Heart left ventricle (tissue), 16 donors: ENCODE measurements at regions not wholly inside any gene's neighbourhood (a gene's known extent, or its start where the extent isn't known, plus 50 kb on each side); places are given as distances from the start of the nearest gene placed in this dataset.

ENCODE experiments used
- ATAC-seq, 4 donors: fragments of 200-7000 bp; cut with Tn5 transposase; one replicate each; pipeline ENCODE4 v1.9.1; 2020 to 2022; ENCODE audit warnings: moderate library complexity in 4 of 4, mild to moderate bottlenecking in 3 of 4, moderate number of reproducible peaks in 1 of 4
- DNase-seq, 5 donors: peaks; one replicate each; pipeline ENCODE4 v3.0.0-alpha.2; 2020
- H3K27ac ChIP-seq, 12 donors: fragments of 200-600 bp; sonication (generic) in 4 of 12; one replicate each; pipeline versions ENCODE4 v1.5.0 to v1.8.0; 2016 to 2022; ENCODE audit warnings: mild to moderate bottlenecking in 2 of 12
- H3K27me3 ChIP-seq, 9 donors: fragments of 200-600 bp; sonication (generic) in 2 of 9; one replicate each; pipeline versions ENCODE4 v1.5.1 to v1.8.0; 2016 to 2022; ENCODE audit warnings: mild to moderate bottlenecking in 3 of 9
- H3K36me3 ChIP-seq, 9 donors: fragments of 200-600 bp; sonication (generic) in 2 of 9; one replicate each; pipeline versions ENCODE4 v1.5.0 to v1.8.0; 2018 to 2022; ENCODE audit warnings: mild to moderate bottlenecking in 2 of 9
- H3K4me1 ChIP-seq, 12 donors: fragments of 200-600 bp; sonication (generic) in 4 of 12; one replicate each; pipeline versions ENCODE4 v1.5.0 to v1.8.0; 2016 to 2022; ENCODE audit warnings: mild to moderate bottlenecking in 3 of 12
- H3K4me3 ChIP-seq, 12 donors: fragments of 200-600 bp; sonication (generic) in 4 of 12; one replicate each; pipeline versions ENCODE4 v1.5.0 to v1.8.0; 2017 to 2022; ENCODE audit warnings: mild to moderate bottlenecking in 9 of 12, moderate library complexity in 4 of 12
- H3K9me3 ChIP-seq, 12 donors: fragments of 200-600 bp; sonication (generic) in 4 of 12; one replicate each; pipeline versions ENCODE4 v1.5.0 to v1.8.0; 2016 to 2022; ENCODE audit warnings: mild to moderate bottlenecking in 1 of 12
- POLR2A ChIP-seq, 2 donors: fragments of 450-650 bp; IDR thresholded peaks; one replicate each; pipeline ENCODE4 v1.6.1; 2017; ENCODE audit warnings: antibody characterized with exemption in 2 of 2, mild to moderate bottlenecking in 2 of 2, moderate library complexity in 2 of 2
- WGBS, 4 donors: extraction: QIAGEN DNeasy Blood & Tissue Kit in 2 of 4; methylation state at CpG; one replicate each; pipeline versions ENCODE4 v1.1.5 to v1.1.7; 2013 to 2018; 5-methylcytosine and 5-hydroxymethylcytosine counted together
- intact Hi-C, 10 donors: fragments of 100-400 bp; cut with DNase I; formaldehyde crosslinking; loops; one replicate each; pipeline versions ENCODE4 v1.11.1 to v1.14.2; 2022
- TF ChIP-seq, protein P1 (sequence below), 12 donors: fragments of 200-600 bp; sonication (generic) in 4 of 12; IDR thresholded peaks; one replicate each; pipeline versions ENCODE4 v1.5.0 to v1.8.0; 2018 to 2022; ENCODE audit warnings: antibody characterized with exemption in 12 of 12, mild to moderate bottlenecking in 5 of 12
- donor health status: ischemic (EF 13 %, LVEDD 7.1; RV severe dilation, severe dysfunction).
- donor health status: healthy with polysubstance abuse.
- donor health status: DM: no; HTN: yes; CAD: no.
- donor health status: DM: no; HTN: no; CAD: no.
- donor health status: ischemic (EF 25% LVEDD 6.9; RV normal size, moderate dysfunction).
- donor health status: ischemic (EF 25% LVEDD 5.7; RV mildly dilated, moderate dysfunction).
- donor health status: healthy.
- donor health status: DM: yes; HTN: yes; CAD: no.
- donor health status: ischemic (EF 35%, LVEDD 5.7; RV mildly dilated, moderate dysfunction).
- donor health status: nonischemic (EF 11% LVEDD 7.7; RV severe dilation, severe dysfunction).
- donor health status: DM: yes; HTN: yes; CAD: no.
- donor health status: PGD.
- donor health status: ischemic (EF 29% LVEDD 5.4; RV normal size, mild dysfunction).
- donor health status: nonischemic (EF 23%, LVEDD 6.1; RV moderate dilation, normal function).

DNA sequence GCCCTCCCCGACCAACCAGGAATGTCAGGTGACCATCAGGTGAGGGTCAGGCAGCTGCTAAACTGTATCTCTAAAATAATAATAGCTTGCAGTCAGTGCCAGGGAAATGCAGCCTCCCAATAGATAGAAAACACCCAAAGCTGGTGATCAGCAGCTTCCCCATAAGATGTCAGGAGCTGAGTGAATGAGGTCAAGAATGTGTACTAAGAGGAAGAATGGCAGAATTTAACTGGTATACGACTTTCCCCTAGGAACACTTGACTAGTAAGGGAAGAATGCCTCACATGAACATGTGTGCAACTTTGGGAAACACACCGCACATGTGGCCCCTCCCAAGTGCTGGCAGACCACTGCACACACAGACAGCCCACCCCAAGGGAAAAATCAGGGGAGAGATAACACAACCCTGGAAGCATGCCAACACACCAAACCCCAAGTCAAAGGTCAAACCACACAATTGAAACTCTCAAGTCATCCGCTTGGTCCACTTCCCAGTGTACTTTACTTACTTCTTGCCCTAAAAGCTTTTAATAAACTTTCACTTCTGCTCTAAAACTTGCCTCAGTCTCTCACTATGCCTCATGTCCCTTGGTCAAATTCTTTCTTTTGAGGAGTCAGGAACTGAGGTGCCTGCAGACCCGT lies 806.5 kb downstream of the OTOL1 start:
- Histone ChIP-seq H3K4me3 (no peak overlapping the region), H3K9me3 (no peaks in the 10 kb centered on the region), H3K4me1 (no peaks in the 10 kb centered on the region), H3K27ac (no peak overlapping the region), H3K27me3 (no peaks in the 10 kb centered on the region), H3K36me3 (no peaks in the 10 kb centered on the region)
- DNase-seq (no peak), ATAC-seq (no peak)
- TF ChIP-seq, protein P1, sequence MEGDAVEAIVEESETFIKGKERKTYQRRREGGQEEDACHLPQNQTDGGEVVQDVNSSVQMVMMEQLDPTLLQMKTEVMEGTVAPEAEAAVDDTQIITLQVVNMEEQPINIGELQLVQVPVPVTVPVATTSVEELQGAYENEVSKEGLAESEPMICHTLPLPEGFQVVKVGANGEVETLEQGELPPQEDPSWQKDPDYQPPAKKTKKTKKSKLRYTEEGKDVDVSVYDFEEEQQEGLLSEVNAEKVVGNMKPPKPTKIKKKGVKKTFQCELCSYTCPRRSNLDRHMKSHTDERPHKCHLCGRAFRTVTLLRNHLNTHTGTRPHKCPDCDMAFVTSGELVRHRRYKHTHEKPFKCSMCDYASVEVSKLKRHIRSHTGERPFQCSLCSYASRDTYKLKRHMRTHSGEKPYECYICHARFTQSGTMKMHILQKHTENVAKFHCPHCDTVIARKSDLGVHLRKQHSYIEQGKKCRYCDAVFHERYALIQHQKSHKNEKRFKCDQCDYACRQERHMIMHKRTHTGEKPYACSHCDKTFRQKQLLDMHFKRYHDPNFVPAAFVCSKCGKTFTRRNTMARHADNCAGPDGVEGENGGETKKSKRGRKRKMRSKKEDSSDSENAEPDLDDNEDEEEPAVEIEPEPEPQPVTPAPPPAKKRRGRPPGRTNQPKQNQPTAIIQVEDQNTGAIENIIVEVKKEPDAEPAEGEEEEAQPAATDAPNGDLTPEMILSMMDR (IDR thresholded peaks at IDR 0.05) = no peak
- no peak for TF ChIP-seq POLR2A (IDR thresholded peaks at IDR 0.05)
- intact Hi-C loops = no loop called here
- WGBS, 4 donors = 72 to 74% (median 73%) methylated on average over 5 of the region's 5 CpGs

DNA sequence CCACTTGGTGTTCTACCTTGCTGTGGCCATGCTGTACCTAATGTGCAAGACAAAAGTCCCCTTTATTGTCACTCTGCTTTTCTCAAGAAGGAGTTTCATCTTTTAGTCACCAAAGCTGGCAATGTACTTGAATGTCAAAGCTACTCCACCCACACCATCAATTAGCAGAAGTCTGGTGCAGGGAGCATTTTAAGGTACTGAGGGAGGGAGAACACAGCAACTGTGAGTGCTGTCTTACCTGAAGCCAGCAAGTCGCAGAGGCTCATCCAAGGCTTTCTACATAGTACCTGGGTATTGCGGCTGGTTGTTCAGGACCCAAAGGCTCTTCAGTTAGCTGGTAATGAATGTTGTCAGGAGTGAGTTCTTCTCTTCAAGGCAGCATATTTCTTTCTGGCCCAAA lies 820.4 kb downstream of the OTOL1 start:
- 96 to 100% (median 99%) methylated on average over 2 of the region's 2 CpGs for WGBS, 4 donors
- H3K36me3 ChIP-seq = no peaks in the 10 kb centered on the region
- H3K4me3 ChIP-seq = no peak overlapping the region
- DNase-seq = no peak
- H3K27me3 ChIP-seq = no peaks in the 10 kb centered on the region
- ATAC-seq = no peak
- TF ChIP-seq, protein P1 (IDR thresholded peaks at IDR 0.05) = no peak
- no peak for TF ChIP-seq POLR2A (IDR thresholded peaks at IDR 0.05)
- no peak overlapping the region for H3K27ac ChIP-seq
- intact Hi-C loops = no loop called here
- H3K9me3 ChIP-seq = peaks cover 0 to 4% (median 0%) of the 10 kb centered on the region in 12 donors
- no peaks in the 10 kb centered on the region for H3K4me1 ChIP-seq

GRCh38 chr3:162328649-162329048 lies 832.0 kb downstream of the OTOL1 start:
- Histone ChIP-seq H3K9me3 (peaks cover 0 to 11% (median 0%) of the 10 kb centered on the region in 12 donors), H3K36me3 (no peaks in the 10 kb centered on the region), H3K27me3 (no peaks in the 10 kb centered on the region), H3K4me1 (no peaks in the 10 kb centered on the region), H3K4me3 (no peak overlapping the region), H3K27ac (no peak overlapping the region)
- TF ChIP-seq, protein P1 (IDR thresholded peaks at IDR 0.05) = no peak
- TF ChIP-seq POLR2A (IDR thresholded peaks at IDR 0.05) = no peak
- no peak for ATAC-seq
- intact Hi-C loops = no loop called here
- no peak for DNase-seq
- WGBS, 4 donors = 86 to 95% (median 90%) methylated on average over 1 of the region's 1 CpG

DNA sequence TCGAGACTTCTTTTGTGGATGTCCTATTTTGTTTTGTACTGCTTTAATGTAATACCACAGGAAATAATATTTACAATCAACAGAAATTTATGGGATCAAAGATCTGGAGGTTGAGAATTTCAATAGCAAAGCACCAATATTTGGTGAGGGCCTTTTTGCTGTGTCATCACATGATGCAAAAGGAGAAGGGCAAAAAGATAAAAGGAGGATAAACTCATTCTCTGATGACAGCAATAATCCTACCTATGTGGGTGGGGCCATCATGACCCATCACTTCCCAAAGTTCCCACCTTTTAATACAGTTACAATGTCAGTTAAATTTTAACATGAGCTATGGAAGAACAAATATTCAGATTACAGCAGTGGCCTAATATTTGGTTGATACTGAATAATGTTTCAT lies 832.9 kb downstream of the OTOL1 start:
- no peaks in the 10 kb centered on the region for H3K27me3 ChIP-seq
- peaks cover 0 to 11% (median 2%) of the 10 kb centered on the region in 12 donors for H3K9me3 ChIP-seq
- H3K4me1 ChIP-seq = no peaks in the 10 kb centered on the region
- H3K27ac ChIP-seq = no peak overlapping the region
- WGBS, 4 donors = 81 to 93% (median 83%) methylated on average over 1 of the region's 1 CpG
- TF ChIP-seq POLR2A (IDR thresholded peaks at IDR 0.05) = no peak
- TF ChIP-seq, protein P1 (IDR thresholded peaks at IDR 0.05) = no peak
- no peak for ATAC-seq
- no peak overlapping the region for H3K4me3 ChIP-seq
- intact Hi-C loops = no loop called here
- no peaks in the 10 kb centered on the region for H3K36me3 ChIP-seq
- DNase-seq = no peak
